ENCODE measurements at regions not wholly inside any gene's neighbourhood (a gene's known extent, or its start where the extent isn't known, plus 50 kb on each side); places are given as distances from the start of the nearest gene placed in this dataset.

DNA sequence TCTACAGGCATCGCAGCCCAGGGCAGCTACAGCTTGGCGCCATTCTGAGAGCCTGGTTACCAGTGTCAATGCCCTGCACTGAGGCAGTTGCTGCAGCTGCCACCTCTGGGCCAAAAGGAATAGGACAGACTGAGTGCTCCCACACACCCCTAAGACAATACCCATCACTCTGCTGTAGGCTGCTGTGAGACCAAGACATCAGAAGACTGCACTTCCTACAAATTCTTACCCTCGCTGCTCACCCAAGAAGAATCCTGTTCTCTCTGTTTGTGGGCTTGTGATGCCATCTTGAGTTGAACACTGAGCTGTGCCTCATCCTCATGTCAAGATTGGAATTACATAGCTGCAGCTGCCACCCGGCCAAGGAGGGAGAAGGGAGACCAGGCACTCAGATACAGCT is 1847.0 kb upstream of the PCDH10 start:
- TF ChIP-seq SUZ12 (IDR thresholded peaks at IDR 0.05; ENCODE audit: extremely low read depth, insufficient read depth, insufficient read length) (no peak), ZNF274 (IDR thresholded peaks at IDR 0.05; ENCODE audit: low read depth, low read length) (no peak), YY1 (IDR thresholded peaks at IDR 0.05; ENCODE audit: insufficient read depth, insufficient read length) (no peak)
